ENCODE measurements at regions not wholly inside any gene's neighbourhood (a gene's known extent, or its start where the extent isn't known, plus 50 kb on each side); places are given as distances from the start of the nearest gene placed in this dataset.

GRCh38 chr6:26304797-26305640 lies 60.0 kb upstream of the BTN3A2 start:
- peaks cover 36% of the 10 kb centered on the region for H3K4me1 ChIP-seq (ENCODE audit: insufficient read depth, low read length, poor library complexity, severe bottlenecking)
- H4K20me1 ChIP-seq (ENCODE audit: insufficient read depth, low read length, poor library complexity, severe bottlenecking) = no peaks in the 10 kb centered on the region
- no peaks in the 10 kb centered on the region for H3K27me3 ChIP-seq (ENCODE audit: insufficient read depth, low read length, poor library complexity, severe bottlenecking)
- no peak overlapping the region for H3K9ac ChIP-seq (ENCODE audit: low read depth, low read length, poor library complexity, severe bottlenecking)
- H2AFZ ChIP-seq (ENCODE audit: low read length) = no peak overlapping the region
- no peaks in the 10 kb centered on the region for H3F3A ChIP-seq (ENCODE audit: low read depth)
- TF ChIP-seq CTCF (conservative IDR thresholded peaks at IDR 0.05; ENCODE audit: low read length) = no peak
- TF ChIP-seq EZH2phosphoT487 (IDR thresholded peaks at IDR 0.05; ENCODE audit: borderline replicate concordance) = no peak
- H3K36me3 ChIP-seq (ENCODE audit: insufficient read depth, low read length) = no peaks in the 10 kb centered on the region
- H3K9me2 ChIP-seq (replicated peaks; ENCODE audit: low read depth, low read length) = no peaks in the 10 kb centered on the region
- no peaks in the 10 kb centered on the region for H3K9me3 ChIP-seq (ENCODE audit: insufficient read depth, low read depth, low read length)
- no peaks in the 10 kb centered on the region for H3K79me2 ChIP-seq (ENCODE audit: insufficient read depth, low read length)
- H3K4me2 ChIP-seq (ENCODE audit: low read depth, low read length, poor library complexity, severe bottlenecking) = no peak overlapping the region
- no peak overlapping the region for H3K4me3 ChIP-seq (ENCODE audit: low read length, poor library complexity, severe bottlenecking)

GRCh38 chr6:26305641-26305969 lies 59.4 kb upstream of the BTN3A2 start:
- no peaks in the 10 kb centered on the region for H4K20me1 ChIP-seq (ENCODE audit: insufficient read depth, low read length, poor library complexity, severe bottlenecking)
- no peaks in the 10 kb centered on the region for H3F3A ChIP-seq (ENCODE audit: low read depth)
- no peaks in the 10 kb centered on the region for H3K9me2 ChIP-seq (replicated peaks; ENCODE audit: low read depth, low read length)
- H3K36me3 ChIP-seq (ENCODE audit: insufficient read depth, low read length) = no peaks in the 10 kb centered on the region
- H2AFZ ChIP-seq (ENCODE audit: low read length) = no peak overlapping the region
- TF ChIP-seq CTCF (conservative IDR thresholded peaks at IDR 0.05; ENCODE audit: low read length) (no peak), EZH2phosphoT487 (IDR thresholded peaks at IDR 0.05; ENCODE audit: borderline replicate concordance) (no peak)
- H3K79me2 ChIP-seq (ENCODE audit: insufficient read depth, low read length) = no peaks in the 10 kb centered on the region
- H3K9me3 ChIP-seq (ENCODE audit: insufficient read depth, low read depth, low read length) = no peaks in the 10 kb centered on the region
- no peak overlapping the region for H3K4me3 ChIP-seq (ENCODE audit: low read length, poor library complexity, severe bottlenecking)
- H3K27me3 ChIP-seq (ENCODE audit: insufficient read depth, low read length, poor library complexity, severe bottlenecking) = no peaks in the 10 kb centered on the region
- H3K4me1 ChIP-seq (ENCODE audit: insufficient read depth, low read length, poor library complexity, severe bottlenecking) = peaks cover 42% of the 10 kb centered on the region
- H3K9ac ChIP-seq (ENCODE audit: low read depth, low read length, poor library complexity, severe bottlenecking) = no peak overlapping the region
- H3K4me2 ChIP-seq (ENCODE audit: low read depth, low read length, poor library complexity, severe bottlenecking) = no peak overlapping the region

DNA sequence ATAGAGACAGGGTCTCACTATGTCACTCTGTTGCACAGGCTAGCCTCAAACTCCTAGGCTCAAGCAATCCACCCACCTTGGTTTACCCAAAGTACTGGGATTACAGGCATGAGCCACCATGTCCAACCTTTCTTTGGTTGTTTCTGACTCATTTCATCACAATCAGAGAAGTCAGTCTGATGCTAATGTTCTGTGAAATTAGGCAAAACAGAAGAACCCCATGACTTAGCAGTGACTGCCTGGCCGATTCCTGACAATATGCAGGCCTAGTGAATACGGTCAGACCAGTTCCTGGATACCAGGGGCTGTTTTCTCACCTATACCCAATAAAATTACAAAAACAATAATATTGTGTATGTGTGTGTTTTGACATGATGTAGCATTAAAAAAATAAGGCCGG lies 58.8 kb upstream of the BTN3A2 start:
- Histone ChIP-seq H3K27me3 (ENCODE audit: insufficient read depth, low read length, poor library complexity, severe bottlenecking) (no peaks in the 10 kb centered on the region), H3K4me3 (ENCODE audit: low read length, poor library complexity, severe bottlenecking) (no peak overlapping the region), H3F3A (ENCODE audit: low read depth) (no peaks in the 10 kb centered on the region), H3K4me1 (ENCODE audit: insufficient read depth, low read length, poor library complexity, severe bottlenecking) (peaks cover 39% of the 10 kb centered on the region), H2AFZ (ENCODE audit: low read length) (no peak overlapping the region), H3K9me2 (replicated peaks; ENCODE audit: low read depth, low read length) (no peaks in the 10 kb centered on the region), H3K9me3 (ENCODE audit: insufficient read depth, low read depth, low read length) (no peaks in the 10 kb centered on the region), H4K20me1 (ENCODE audit: insufficient read depth, low read length, poor library complexity, severe bottlenecking) (no peaks in the 10 kb centered on the region), H3K9ac (ENCODE audit: low read depth, low read length, poor library complexity, severe bottlenecking) (no peak overlapping the region), H3K36me3 (ENCODE audit: insufficient read depth, low read length) (no peaks in the 10 kb centered on the region), H3K79me2 (ENCODE audit: insufficient read depth, low read length) (no peaks in the 10 kb centered on the region), H3K4me2 (ENCODE audit: low read depth, low read length, poor library complexity, severe bottlenecking) (no peak overlapping the region)
- TF ChIP-seq EZH2phosphoT487 (IDR thresholded peaks at IDR 0.05; ENCODE audit: borderline replicate concordance) = no peak
- TF ChIP-seq CTCF (conservative IDR thresholded peaks at IDR 0.05; ENCODE audit: low read length) = no peak
